Muscle layer of colon (tissue), 2 donors: ENCODE measurements at regions not wholly inside any gene's neighbourhood (a gene's known extent, or its start where the extent isn't known, plus 50 kb on each side); places are given as distances from the start of the nearest gene placed in this dataset.

Experiments used
- H3K27ac ChIP-seq: one replicate; pipeline ENCODE4 v1.7.0; 2013; ENCODE audit warnings: low read depth, mild to moderate bottlenecking, low read length, moderate library complexity
- H3K27me3 ChIP-seq, 2 donors: one replicate each; pipeline ENCODE4 v1.7.0; 2013; ENCODE audit warnings: low read length in 2 of 2, mild to moderate bottlenecking in 2 of 2; ENCODE audit not compliant: insufficient read depth in 2 of 2, control insufficient read depth in 1 of 2
- H3K36me3 ChIP-seq: one replicate; pipeline ENCODE4 v1.7.0; 2013; ENCODE audit warnings: mild to moderate bottlenecking, low read length; ENCODE audit not compliant: insufficient read depth
- H3K4me1 ChIP-seq: one replicate; pipeline ENCODE4 v1.7.0; 2013; ENCODE audit warnings: mild to moderate bottlenecking, low read length; ENCODE audit not compliant: insufficient read depth
- H3K4me3 ChIP-seq, 2 donors: one replicate each; pipeline ENCODE4 v1.7.0; 2013; ENCODE audit warnings: low read length in 2 of 2, low read depth in 1 of 2, mild to moderate bottlenecking in 1 of 2, moderate library complexity in 1 of 2
- H3K9ac ChIP-seq: one replicate; pipeline ENCODE4 v1.7.0; 2013; ENCODE audit warnings: low read length
- H3K9me3 ChIP-seq: one replicate; pipeline ENCODE4 v1.7.0; 2013; ENCODE audit warnings: mild to moderate bottlenecking, low read length
- donor health status: abdominal sarcoma.
- donor health status: Adenocarcinoma of cecum.

- H3K9ac ChIP-seq: no peak overlapping the region
- no peaks in the 10 kb centered on the region for H3K4me1 ChIP-seq
- H3K9me3 ChIP-seq: no peaks in the 10 kb centered on the region
- H3K36me3 ChIP-seq: no peaks in the 10 kb centered on the region
- H3K27ac ChIP-seq: no peak overlapping the region
- H3K4me3 ChIP-seq: no peak overlapping the region
- no peaks in the 10 kb centered on the region for H3K27me3 ChIP-seq
Observed at GRCh38 chr10:8416760-8417159, 362.3 kb downstream of the GATA3 start.

DNA sequence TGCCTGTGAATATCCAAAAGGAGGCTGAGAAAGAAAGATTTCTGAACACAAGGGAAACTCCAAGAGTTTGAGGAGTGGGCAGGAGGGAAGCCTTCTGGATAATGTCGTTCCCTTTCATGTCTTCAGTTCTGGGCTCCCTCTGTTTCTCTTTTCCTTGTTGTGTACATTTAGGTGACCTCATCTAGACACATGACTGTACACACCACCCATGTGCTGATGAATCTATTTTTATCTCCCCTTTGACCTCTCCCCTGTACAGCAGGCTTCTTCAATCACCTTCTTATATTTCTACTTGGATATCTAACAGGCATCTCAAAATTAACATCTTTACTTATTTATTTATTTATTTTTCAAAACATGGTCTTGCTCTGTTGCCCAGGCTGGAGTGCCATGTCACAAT lies 363.1 kb downstream of the GATA3 start:
- no peaks in the 10 kb centered on the region for H3K4me1 ChIP-seq
- no peaks in the 10 kb centered on the region for H3K9me3 ChIP-seq
- H3K4me3 ChIP-seq: no peak overlapping the region
- H3K9ac ChIP-seq: no peak overlapping the region
- no peak overlapping the region for H3K27ac ChIP-seq
- H3K36me3 ChIP-seq: no peaks in the 10 kb centered on the region
- H3K27me3 ChIP-seq: no peaks in the 10 kb centered on the region

DNA sequence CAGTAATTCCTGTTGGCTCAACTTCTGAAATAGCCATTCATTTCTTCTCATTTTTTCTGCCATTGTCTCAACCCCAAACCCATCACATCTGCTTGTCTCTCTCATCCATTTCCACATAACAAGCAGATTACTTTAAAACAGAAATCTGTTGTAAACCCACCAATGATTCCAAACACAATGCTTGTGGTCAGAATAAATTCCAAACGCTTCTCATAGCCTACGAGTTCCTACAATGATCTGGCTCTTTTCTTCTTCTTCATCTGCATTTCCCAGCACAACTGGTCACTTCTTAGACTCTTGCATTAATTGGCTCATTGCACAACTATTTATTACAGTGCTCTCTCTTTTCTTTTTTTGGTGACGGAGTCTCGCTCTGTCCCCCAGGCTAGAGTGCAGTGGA lies 364.1 kb downstream of the GATA3 start:
- Histone ChIP-seq H3K36me3 (no peaks in the 10 kb centered on the region), H3K27ac (no peak overlapping the region), H3K27me3 (no peaks in the 10 kb centered on the region), H3K9me3 (no peaks in the 10 kb centered on the region), H3K4me3 (no peak overlapping the region), H3K9ac (no peak overlapping the region), H3K4me1 (no peaks in the 10 kb centered on the region)

DNA sequence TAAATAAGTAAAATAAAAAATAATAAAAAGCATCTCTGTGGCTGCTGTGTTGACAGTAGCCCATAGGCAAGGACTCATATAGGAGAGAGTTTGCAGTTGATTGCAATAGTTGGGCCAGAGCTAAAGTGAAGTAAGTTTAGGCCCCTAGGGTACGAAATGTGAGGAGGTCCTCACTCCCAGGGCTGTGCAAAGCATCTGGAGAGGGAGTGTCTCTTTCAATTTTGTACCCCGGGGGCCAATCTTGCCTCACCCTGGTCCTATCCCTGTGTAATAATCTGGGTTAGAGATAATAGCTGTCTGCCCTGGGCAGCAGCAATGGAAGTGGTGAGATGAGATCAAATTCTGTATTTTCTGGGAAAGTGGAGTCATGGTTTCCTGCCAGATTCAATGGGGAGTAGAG lies 365.7 kb downstream of the GATA3 start:
- Histone ChIP-seq H3K36me3 (no peaks in the 10 kb centered on the region), H3K9me3 (no peaks in the 10 kb centered on the region), H3K27me3 (no peaks in the 10 kb centered on the region), H3K27ac (no peak overlapping the region), H3K4me3 (no peak overlapping the region), H3K4me1 (no peaks in the 10 kb centered on the region), H3K9ac (no peak overlapping the region)

DNA sequence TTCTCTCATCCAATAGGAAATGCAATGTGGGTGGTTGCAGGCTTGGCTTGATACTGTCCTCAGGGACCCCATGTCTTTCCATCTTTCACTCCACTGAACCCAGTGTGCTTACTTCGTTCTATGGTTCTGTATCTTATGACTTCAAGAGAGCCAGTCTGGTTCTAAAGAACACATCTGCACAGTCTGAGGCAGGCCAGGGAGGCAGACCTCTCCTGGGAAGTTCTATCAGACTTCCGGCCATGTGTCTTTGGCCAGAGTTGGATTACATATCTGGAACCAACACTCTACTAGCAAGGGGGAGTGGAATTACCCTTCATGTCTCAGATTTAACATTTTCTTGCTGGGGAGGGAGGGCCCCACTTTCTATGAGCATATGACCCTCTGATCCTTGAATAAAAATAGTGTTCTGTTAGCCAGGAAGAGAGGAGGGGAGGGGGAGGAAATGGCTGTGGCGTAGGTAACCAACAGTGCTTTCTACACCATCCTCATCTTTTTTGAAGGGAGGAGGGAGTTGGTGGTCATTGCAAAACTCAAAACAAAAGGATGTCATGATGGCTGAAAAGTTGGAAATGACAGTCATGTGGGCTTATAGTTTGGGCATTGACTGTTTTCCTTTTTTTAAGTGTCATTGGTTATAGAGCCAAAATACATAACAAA lies 370.2 kb downstream of the GATA3 start:
- Histone ChIP-seq H3K27ac (no peak overlapping the region), H3K4me1 (no peaks in the 10 kb centered on the region), H3K9ac (no peak overlapping the region), H3K27me3 (no peaks in the 10 kb centered on the region), H3K9me3 (no peaks in the 10 kb centered on the region), H3K36me3 (no peaks in the 10 kb centered on the region), H3K4me3 (no peak overlapping the region)

GRCh38 chr10:8428654-8429053 lies 374.2 kb downstream of the GATA3 start:
- H3K9me3 ChIP-seq: no peaks in the 10 kb centered on the region
- no peak overlapping the region for H3K27ac ChIP-seq
- H3K27me3 ChIP-seq: no peaks in the 10 kb centered on the region
- no peak overlapping the region for H3K9ac ChIP-seq
- H3K36me3 ChIP-seq: no peaks in the 10 kb centered on the region
- H3K4me1 ChIP-seq: no peaks in the 10 kb centered on the region
- no peak overlapping the region for H3K4me3 ChIP-seq

DNA sequence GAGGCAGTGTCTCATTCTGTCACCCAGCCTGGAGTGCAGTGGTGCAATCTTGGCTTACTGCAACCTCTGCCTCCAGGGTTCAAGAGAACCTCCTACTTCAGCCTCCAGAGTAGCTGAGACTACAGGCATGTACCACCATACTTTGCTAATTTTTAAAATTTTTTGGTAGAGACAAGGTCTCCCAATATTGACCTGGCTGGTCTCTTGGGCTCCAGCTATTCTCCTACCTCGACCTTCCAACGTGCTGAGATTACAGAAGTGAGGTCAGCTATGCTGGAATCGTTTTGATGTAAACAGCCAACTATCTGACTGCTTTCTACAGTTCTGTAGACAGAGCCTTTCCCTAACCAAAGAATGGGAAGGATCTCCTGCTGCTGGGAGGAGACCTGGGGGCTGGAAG lies 375.8 kb downstream of the GATA3 start:
- no peaks in the 10 kb centered on the region for H3K36me3 ChIP-seq
- H3K4me1 ChIP-seq: no peaks in the 10 kb centered on the region
- H3K27me3 ChIP-seq: no peaks in the 10 kb centered on the region
- H3K9ac ChIP-seq: no peak overlapping the region
- no peak overlapping the region for H3K27ac ChIP-seq
- no peak overlapping the region for H3K4me3 ChIP-seq
- no peaks in the 10 kb centered on the region for H3K9me3 ChIP-seq

- Histone ChIP-seq H3K9ac (no peak overlapping the region), H3K4me1 (no peaks in the 10 kb centered on the region), H3K4me3 (no peak overlapping the region), H3K36me3 (no peaks in the 10 kb centered on the region), H3K27me3 (no peaks in the 10 kb centered on the region), H3K27ac (no peak overlapping the region), H3K9me3 (no peaks in the 10 kb centered on the region)
Observed at GRCh38 chr10:8431511-8431910, 377.0 kb downstream of the GATA3 start.

DNA sequence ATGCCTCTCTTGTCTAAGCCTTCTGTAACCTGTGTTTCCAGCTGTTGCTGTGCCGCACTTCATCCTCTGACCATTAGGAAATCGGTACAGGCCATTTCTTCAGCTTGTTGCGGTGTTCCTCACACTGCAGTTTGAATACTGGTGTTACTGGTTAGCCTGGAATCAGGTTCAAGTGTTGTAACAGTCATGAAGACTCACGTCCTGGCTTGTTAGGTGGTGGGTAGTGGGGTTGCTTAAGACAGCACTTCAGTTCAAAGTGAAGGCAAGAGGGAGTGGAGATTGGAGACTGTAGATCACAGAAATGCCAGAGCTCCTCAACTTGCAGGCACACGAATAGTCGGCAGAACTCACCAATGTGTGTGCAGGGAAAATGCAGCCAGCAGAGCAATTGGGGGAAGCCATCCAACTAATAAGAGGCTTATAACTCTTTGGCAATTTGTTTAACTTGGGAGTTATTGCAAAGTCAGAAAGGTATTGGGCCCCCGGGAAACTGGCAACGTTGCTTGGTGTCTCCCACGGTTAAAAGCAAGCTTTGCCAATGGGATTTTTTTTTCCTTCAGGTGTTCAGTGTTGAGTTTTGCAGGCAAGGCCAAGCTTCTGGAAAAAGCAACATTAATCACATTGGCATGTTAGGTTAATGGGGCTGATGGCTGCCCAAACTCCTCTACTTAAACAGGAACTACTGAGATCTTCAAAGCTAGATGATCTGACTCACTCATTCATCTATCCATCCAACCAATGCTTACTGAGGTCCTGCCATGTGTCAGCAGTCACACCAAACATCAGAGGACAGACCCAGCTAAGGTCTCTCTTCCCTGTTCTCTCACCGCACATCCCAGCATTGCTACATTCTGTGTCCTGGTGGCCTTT lies 380.9 kb downstream of the GATA3 start:
- Histone ChIP-seq H3K36me3 (no peaks in the 10 kb centered on the region), H3K4me3 (no peak overlapping the region), H3K4me1 (no peaks in the 10 kb centered on the region), H3K27me3 (no peaks in the 10 kb centered on the region), H3K9me3 (no peaks in the 10 kb centered on the region), H3K9ac (no peak overlapping the region), H3K27ac (no peak overlapping the region)

DNA sequence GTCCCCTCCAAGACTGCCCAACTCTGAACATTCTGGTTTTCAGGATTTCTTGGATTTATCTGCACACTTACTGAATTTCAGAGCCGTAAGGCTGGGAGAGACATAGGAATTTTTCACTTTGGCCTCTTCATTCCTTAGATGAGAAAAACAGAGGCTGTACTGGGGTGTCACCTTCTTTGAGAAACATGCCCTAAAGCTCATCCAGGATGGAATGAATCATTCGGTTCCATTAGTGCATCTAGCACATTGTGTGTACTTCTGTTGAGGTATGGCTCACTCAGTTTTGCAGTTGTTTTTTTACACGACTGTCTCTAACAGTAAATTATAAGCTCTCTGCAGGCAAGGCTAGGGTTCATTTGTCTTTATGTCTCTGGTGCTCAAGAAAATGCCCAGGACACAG lies 383.4 kb downstream of the GATA3 start:
- H3K9me3 ChIP-seq: no peaks in the 10 kb centered on the region
- H3K9ac ChIP-seq: no peak overlapping the region

DNA sequence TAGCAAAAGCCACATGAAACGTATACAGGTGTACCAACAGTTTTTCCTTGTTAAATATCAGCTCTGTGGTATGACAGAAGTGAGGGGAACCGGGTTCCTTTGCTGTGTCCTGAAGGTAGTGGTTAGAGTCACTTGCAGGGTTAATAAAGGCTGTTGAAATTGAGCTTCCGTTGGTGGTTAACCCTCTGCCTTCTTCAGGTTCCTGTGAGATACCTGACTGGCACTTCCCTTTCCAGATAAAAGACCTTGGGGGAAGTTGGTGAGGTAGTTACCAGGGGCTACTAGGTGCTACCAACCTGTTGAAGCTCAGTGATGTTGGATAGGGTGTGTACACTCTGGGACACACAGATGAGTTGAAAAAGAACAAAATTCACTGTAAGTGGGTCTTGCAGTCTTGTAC lies 384.1 kb downstream of the GATA3 start:
- H3K4me1 ChIP-seq: no peaks in the 10 kb centered on the region
- H3K27ac ChIP-seq: no peak overlapping the region
- H3K4me3 ChIP-seq: no peak overlapping the region
- no peaks in the 10 kb centered on the region for H3K36me3 ChIP-seq
- H3K27me3 ChIP-seq: no peaks in the 10 kb centered on the region
- H3K9me3 ChIP-seq: no peaks in the 10 kb centered on the region
- H3K9ac ChIP-seq: no peak overlapping the region

More for the DNA sequence above, 383.4 kb downstream of the GATA3 start:
- H3K27ac ChIP-seq: no peak overlapping the region
- H3K36me3 ChIP-seq: no peaks in the 10 kb centered on the region
- H3K27me3 ChIP-seq: no peaks in the 10 kb centered on the region
- H3K4me1 ChIP-seq: no peaks in the 10 kb centered on the region
- no peak overlapping the region for H3K4me3 ChIP-seq

DNA sequence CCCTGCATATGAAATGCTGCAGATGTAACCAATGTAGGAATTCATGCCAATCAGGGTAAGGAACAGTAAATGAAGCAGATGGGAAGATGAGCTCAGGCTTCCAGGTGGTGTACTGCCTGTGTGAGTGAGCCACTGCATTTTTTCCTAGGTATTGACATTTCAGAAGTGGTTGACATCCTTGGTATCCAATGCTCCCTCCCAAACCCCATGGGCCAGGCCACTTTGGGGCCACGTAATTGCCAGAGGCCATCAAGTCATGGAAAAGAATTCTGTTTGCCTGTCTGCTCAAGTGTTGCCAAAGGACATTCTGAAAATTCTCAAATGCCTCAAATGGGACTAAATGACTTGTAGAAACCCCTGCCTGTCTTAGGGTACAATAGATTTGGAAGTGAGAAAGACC lies 384.6 kb downstream of the GATA3 start:
- H3K9ac ChIP-seq: no peak overlapping the region
- H3K4me3 ChIP-seq: no peak overlapping the region
- no peaks in the 10 kb centered on the region for H3K36me3 ChIP-seq
- no peak overlapping the region for H3K27ac ChIP-seq
- H3K27me3 ChIP-seq: no peaks in the 10 kb centered on the region
- no peaks in the 10 kb centered on the region for H3K9me3 ChIP-seq
- no peaks in the 10 kb centered on the region for H3K4me1 ChIP-seq
